HG03565 (cell line): ENCODE measurements at regions not wholly inside any gene's neighbourhood (a gene's known extent, or its start where the extent isn't known, plus 50 kb on each side); places are given as distances from the start of the nearest gene placed in this dataset.
"Not testable (repeated sequence)": the region's sequence is repeated elsewhere in the genome, so short reads cannot be mapped to it uniquely, and the experiment has no call there.

Experiments
- ATAC-seq: cut with Tn5 transposase; IDR thresholded peaks from one replicate; pipeline ENCODE4 v1.9.1; 2021; ENCODE audit warnings: mild to moderate bottlenecking, moderate library complexity; ENCODE audit not compliant: unreplicated experiment

- ATAC-seq: no peak
These were observed 299.4 kb downstream of the MAN2A1 start for GRCh38 chr5:109989161-109989560.

DNA sequence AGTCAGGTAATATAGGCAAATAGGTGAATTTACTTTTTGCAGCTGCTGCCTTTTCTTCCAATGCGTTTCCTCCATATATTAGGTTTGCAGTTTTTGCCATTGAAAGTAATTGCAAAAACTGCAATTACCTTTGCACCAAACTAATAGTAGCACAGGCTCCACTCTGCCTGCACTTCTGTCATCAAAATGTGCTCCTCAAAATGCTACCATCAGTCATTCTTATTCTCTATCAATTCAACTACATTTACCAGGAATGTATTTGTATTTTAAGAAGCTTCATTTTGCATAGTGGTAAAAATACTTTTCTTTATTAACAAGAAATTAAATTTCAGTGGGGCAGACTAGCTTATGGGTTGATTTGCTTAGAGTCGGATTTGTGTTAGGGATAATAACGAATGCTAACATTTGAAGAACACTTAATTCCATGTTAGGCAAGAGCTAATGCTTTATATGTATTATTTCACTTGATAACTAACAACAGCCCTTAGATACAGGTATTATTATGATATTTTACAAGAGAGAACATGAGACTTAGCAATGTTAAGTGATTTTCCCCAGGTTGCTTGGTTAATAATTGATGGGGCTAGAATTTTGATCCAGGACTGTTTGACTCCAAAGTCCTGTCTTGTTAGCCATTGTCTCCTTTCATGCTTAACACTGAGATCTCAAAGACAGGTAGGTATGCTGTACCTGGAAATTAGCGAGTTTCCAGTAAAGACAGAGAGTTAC is 300.4 kb downstream of the MAN2A1 start:
- ATAC-seq: no peak

DNA sequence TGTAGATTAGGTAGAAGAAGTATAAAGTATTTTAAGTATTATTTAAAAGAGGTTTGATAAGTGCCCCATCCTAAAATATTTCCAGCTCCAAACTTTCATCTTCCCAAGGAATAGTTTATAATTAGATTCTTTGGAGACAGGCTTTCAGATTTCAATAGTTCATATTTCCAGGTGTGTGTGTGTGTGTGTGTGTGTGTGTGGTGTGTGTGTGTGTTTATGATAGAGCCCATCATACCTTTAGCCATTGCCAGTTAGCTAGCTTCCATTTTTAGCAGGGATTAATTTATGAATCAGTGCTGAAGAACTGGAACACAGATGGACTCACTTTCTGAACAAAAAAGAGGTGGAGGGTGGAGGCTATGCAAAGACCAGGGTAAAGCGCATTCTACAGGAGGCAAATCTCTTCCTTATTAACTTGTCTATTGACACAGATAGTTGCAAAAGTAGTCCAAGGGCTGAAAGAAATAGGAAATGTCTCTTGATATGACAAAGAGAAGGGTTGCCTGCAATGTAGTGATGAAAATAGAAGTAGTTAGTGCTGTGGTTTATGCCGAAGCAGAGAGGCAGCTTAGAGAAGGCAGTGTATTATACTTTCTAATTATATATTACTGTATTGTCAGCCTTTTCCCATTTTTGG is 301.1 kb downstream of the MAN2A1 start:
- ATAC-seq: no peak

DNA sequence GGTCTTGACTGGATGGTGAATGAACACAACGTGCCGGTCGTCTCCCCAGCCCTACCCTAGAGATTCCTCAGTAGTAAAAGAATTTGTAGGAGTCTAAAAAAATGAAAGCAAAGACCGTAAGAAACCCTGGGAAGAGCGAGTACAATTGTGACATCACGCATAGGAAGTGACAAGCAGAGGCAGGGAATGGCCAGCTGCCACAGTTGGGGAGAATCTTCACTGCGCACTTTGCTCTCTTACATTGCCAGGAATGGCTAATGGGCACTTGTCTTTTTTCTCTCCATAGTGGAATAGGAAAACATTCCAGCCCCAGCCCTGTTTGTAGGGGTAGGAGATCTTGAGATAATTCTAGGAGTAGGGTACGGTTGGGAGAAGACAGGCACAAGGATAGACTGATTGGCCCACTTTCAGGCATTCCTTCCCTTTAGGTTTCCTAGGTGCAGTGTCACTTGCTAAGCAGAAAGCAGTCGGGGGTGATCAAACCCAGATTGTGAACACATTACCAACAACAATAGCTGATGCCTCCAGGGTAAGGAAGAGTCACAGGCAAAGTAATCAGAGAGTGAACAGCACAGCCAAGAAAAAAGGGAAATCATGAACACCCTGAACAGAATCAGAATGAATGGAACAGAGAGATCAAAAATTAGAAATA is 302.7 kb downstream of the MAN2A1 start:
- no peak for ATAC-seq

GRCh38 chr5:109994135-109994534 is 304.4 kb downstream of the MAN2A1 start:
- no peak for ATAC-seq

- ATAC-seq: no peak
These were observed 306.5 kb downstream of the MAN2A1 start for GRCh38 chr5:109996246-109996645.

DNA sequence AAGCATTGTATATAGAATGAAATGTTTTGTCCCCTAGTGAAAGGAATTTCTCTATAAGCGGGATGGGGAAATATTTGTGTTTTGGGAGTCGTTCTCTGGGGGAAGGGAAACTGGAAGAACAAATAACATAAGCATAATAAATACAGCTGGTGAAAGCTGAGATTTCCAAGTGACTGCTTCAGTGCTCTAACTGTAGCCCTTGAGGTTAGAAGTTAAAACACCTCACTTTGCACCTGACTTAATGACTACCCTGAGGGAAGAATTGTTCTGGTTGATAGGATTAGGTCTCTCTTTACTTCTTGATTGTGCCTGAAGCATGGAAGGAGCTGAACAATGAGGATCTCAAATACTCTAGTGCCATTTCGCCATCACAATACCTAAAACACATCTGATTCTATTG is 307.4 kb downstream of the MAN2A1 start:
- no peak for ATAC-seq

DNA sequence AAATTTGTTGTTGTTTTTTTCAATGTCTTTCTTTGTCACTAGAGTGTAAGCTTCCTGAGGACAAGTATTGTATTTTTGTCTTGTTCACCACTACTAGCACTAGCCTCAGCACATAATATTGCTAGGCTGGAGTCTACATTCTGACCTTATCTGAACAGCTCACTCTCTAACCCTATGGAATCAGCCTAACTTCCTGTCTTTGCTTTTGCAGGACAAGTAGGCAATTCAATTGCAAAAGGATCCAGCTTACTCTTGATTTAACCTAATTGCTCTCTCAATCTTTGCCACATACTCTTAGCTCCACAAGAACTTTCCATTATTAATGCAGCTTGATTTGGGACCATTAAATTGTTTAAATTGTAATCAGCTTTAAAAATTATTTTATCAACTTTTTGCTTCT is 308.5 kb downstream of the MAN2A1 start:
- ATAC-seq: no peak

GRCh38 chr5:109998726-109999125 is 309.0 kb downstream of the MAN2A1 start:
- ATAC-seq: no peak

- no peak for ATAC-seq
These were observed 311.9 kb downstream of the MAN2A1 start for GRCh38 chr5:110001648-110002047.

DNA sequence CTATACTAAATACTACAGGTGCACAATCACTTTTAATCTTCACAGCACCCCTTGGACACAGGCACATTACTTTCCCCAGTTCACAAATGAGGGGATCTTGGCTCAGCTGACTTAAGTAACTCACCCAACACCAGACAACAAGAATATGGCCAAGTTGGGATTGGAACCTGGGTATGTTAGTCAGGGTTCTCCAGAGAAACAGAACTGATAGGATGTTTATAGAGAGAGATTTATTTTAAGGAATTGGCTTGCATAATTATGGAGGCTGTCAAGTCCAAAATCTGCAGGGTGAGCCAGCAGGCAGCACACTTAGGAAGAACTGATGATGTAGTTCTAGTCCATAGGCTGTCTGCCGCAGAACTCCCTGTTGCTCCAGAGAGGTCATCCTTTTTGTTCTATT is 312.9 kb downstream of the MAN2A1 start:
- ATAC-seq: no peak

DNA sequence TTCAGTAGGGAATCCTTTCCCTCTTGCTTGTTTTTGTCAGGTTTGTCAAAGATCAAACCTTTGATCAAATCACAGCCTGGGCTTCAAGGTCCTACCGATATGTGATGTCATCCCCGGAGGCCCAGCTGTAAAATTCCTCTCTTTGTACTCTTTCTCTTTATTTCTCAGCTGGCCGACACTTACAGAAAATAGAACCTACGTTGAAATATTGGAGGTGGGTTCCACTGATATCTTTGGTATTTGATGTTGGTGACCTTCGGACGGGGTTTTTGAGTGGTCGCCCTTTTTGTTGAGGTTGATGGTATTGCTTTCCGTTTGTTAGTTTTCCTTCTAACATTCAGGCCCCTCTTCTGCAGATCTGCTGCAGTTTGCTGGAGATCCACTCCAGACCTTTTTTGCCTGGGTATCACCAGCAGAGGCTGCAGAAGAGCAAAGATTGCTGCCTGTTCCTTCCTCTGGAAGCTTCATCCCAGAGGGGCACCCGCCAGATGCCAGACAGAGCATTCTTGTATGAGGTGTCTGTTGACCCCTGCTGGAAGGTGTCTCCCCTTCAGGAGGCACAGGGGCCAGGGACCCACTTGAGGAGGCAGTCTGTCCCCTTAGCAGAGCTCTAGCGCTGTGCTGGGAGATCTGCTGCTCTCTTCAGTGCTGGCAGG is 316.3 kb downstream of the MAN2A1 start:
- not testable (repeated sequence) for ATAC-seq

GRCh38 chr5:110007101-110007500 is 317.4 kb downstream of the MAN2A1 start:
- ATAC-seq: no peak

GRCh38 chr5:110008131-110008530 is 318.4 kb downstream of the MAN2A1 start:
- no peak for ATAC-seq

DNA sequence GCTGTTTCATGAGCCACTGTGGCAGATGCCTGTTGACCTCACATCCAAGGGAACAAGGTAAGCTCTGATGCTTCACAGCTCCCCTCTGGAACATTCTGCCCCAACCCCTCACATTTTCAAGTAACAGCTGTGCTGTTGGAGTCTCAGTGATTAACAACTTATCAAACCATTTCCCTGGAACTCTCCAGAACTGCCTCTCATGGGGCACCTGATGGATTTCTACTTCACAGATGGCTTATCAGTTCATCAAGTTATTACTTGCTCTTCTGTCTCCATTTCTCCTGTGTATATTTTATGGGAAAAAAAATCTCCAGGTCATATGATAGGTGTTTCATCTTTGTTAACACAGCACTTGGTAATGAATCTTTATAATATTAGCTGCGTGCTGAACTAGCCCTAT is 322.4 kb downstream of the MAN2A1 start:
- no peak for ATAC-seq

GRCh38 chr5:110013017-110013416 is 323.3 kb downstream of the MAN2A1 start:
- no peak for ATAC-seq

GRCh38 chr5:110017854-110018253 is 328.1 kb downstream of the MAN2A1 start:
- no peak for ATAC-seq

GRCh38 chr5:110018509-110018908 is 328.8 kb downstream of the MAN2A1 start:
- ATAC-seq: no peak

GRCh38 chr5:110019119-110019518 is 329.4 kb downstream of the MAN2A1 start:
- no peak for ATAC-seq

DNA sequence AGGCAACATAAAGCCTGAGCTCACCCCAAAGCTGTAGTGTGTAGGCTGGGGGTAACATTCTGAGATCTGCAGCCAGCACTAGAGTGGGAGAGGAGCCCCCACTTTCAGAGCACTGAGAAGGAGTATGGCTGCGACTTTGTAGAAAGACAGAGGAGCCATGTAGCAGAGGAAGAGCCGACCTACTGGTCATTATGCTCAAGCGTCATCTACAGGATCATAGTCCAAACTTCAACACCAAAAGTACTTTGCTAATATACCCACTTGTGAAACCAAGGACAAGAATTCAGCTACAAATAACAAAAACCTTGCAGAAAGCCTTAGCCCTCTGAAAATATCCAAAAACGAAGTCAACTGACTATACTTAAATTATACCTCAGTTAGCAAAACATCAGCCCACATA is 330.1 kb downstream of the MAN2A1 start:
- no peak for ATAC-seq

GRCh38 chr5:110021251-110021650 is 331.5 kb downstream of the MAN2A1 start:
- ATAC-seq: no peak

DNA sequence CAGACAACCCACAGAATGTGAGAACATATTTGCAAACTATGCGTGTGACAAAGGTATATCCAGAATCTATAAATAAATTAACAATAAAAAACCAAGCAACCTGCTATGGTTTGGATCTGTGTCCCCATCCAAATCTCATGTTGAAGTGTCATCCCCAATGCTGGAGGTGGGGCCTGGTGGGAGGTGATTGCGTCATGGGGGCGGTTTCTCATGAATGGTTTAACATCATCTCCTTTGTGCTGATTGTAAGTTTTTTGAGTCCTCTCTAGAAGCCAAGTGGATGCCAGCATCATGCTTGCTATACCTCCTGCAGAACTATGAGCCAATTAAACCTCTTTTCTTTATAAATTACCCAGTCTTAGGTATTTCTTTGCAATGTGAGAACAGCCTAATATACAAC is 335.4 kb downstream of the MAN2A1 start:
- no peak for ATAC-seq
